Skin of body (tissue), 1 donor: ENCODE measurements at regions not wholly inside any gene's neighbourhood (a gene's known extent, or its start where the extent isn't known, plus 50 kb on each side); places are given as distances from the start of the nearest gene placed in this dataset.
"Not testable (repeated sequence)": the region's sequence is repeated elsewhere in the genome, so short reads cannot be mapped to it uniquely, and the experiment has no call there.

Experiments used
- DNase-seq: peaks from one replicate; lab custom pipeline; 2025; lab: John Stamatoyannopoulos, UW

DNA sequence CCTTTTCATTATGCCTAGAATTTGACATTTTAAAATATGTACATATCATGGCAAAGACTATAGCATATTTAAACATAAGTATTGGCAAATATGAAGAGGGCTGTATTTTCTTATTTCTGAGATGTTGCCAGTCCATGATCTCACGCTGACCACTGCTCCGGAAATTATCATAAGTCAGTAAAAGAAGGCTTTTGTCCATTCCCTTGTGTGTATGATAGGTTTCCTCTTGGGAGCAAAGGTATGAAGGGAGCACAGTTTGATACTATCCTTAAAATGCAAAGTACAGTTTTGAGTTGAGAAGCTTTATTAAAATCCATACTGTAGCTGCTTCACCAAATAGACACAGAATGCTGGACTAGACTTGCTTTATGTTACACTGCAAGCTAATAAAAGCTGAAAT lies 52.6 kb upstream of the AGA start:
- DNase-seq, result no peak

DNA sequence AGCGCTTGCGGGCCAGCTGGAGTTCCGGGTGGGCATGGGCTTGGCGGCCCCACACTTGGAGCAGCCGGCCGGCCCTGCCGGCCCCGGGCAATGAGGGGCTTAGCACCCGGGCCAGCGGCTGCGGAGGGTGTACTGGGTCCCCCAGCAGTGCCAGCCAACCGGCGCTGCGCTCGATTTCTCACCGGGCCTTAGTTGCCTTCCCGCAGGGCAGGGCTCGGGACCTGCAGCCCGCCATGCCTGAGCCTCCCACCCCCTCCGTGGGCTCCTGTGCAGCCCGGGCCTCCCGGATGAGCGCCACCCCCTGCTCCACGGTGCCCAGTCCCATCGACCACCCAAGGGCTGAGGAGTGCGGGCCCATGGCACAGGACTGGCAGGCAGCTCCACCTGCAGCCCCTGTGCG lies 53.4 kb upstream of the AGA start:
- DNase-seq, result not testable (repeated sequence)

DNA sequence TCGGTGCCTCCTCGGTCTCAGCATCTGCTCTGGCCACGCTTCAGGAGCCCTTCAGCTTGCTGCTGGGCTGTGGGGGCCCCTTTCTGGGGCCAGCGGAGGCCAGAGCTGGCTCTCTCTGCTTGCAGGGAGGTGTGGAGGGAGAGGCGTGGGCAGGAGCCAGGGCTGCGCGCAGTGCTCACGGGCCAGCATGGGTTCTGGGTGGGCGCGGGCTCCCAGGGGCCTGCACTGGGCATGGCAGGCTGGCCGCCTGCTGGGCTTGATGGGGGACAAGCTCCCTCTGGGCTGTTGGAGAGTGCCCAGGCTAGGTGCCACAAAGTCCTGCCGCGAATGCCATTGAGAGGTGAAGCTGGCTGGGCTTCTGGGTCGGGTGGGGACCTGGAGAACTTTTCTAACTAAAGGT lies 57.3 kb upstream of the AGA start:
- no peak for DNase-seq

DNA sequence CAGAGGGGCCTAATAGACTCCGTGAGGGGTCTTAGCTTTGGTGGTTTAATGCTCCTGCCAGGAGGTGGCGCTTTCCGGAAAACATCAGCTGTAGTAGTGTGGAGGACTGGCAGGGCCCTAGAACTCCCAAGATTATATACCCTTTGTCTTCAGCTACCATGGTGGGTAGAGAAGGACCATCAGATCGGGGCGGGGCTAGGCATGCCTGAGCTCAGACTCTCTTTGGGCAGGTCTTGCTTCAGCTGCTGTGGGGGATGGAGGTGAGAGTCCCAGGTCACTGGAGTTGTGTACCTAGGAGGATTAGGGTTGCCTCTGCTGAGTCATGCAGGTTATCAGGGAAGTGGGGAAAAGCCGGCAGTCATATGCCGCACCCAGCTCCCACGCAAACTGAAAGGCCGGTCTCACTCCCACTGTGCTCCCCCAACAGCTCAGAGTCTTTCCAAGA lies 63.0 kb upstream of the AGA start:
- DNase-seq, result no peak

DNA sequence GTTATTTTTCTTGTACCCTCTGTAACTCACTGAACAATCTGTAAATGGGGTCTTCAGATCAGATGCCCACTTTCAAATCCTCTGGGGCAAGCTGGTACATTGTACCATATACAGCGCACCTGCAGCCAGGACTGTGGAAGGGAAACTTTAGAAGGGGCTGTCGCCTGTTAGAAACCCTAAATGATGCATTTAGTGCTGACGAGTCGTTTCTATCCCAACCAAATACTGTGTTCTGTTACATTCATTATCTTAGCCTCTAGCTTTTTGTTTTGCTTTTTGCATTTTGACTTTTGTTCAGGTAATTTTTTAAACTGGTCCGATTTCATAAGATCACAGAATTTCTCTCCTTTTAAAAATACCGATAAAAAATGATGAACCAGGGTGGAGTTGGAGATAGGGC lies 66.4 kb upstream of the AGA start:
- no peak for DNase-seq

DNA sequence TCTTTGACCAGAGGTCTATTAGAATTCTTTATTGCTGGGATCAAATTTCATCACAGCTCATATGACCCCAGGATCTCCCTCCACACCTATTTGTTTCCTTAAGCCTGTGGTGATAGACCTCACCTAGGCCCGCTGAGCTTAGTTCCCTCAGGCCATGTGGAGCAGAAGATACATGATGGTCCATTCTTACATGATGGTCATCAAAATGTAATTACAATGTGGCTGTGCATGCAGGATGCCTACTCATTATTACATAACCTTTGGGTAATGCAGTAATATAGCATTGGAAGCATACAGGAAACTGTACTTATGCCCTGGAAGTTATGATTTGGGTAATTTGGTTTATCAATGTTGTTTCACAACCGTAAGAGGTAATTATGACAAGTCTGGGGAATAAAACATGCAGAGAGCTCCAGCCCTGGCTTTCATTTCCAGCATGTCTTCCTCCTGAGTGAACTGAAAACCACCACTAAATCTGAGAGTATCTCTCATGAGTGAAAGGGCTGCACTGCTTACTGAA lies 67.0 kb upstream of the AGA start:
- DNase-seq, result no peak

DNA sequence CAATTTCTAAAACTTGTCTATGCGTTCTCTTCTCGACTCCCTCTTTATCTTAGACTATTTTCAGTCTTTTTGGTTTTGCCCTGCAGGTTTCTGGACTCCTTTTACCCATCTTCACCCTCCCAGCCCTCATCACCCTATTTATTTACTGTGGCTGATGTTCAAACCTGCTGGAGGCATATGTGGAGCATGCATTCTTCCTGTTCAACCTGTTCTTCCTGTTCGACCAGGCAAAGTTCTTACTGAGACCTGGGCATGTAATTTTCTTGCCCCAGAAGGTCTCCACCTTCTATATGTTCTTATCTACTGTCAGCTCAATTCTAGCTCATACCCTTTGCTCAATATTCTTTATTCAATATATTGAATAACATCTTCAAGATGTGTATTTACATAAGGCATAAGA lies 69.4 kb upstream of the AGA start:
- DNase-seq, result no peak

DNA sequence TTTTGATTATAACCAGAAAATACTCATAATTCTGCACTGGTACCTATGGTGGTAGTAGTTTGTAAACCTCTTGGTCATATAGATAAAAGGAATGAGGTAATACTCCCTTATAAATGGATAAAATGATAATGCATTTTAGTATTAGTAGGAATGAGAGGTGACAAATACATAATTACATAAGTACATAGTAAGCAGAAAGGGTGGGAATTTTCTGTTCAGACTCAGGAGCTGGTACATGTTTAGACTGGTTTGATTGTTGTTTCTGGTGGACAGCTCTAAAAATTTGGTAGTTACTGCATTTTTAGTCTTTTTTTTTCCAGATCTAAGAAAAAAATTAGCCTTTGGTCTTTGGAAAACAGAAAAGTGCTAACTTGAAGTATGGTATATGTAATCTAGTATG lies 70.4 kb upstream of the AGA start:
- no peak for DNase-seq

DNA sequence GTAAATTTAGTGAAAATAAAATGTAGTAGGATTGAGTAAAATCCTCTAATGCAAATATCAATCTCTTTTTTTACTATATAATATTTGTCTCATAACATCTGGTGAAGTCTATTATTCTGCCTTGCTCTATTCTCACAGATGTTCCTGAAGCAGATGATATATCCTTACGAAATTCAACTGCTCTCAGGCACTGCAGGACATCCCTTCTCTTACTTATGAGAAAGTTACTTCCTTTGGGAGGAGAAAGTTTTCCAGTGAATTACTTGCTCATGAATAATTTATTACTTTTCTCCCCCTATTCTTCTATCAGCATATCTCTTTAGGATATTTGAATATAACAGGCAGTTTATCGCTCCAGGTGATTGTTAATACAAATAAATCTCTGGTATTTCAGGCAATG lies 75.6 kb upstream of the AGA start:
- no peak for DNase-seq

DNA sequence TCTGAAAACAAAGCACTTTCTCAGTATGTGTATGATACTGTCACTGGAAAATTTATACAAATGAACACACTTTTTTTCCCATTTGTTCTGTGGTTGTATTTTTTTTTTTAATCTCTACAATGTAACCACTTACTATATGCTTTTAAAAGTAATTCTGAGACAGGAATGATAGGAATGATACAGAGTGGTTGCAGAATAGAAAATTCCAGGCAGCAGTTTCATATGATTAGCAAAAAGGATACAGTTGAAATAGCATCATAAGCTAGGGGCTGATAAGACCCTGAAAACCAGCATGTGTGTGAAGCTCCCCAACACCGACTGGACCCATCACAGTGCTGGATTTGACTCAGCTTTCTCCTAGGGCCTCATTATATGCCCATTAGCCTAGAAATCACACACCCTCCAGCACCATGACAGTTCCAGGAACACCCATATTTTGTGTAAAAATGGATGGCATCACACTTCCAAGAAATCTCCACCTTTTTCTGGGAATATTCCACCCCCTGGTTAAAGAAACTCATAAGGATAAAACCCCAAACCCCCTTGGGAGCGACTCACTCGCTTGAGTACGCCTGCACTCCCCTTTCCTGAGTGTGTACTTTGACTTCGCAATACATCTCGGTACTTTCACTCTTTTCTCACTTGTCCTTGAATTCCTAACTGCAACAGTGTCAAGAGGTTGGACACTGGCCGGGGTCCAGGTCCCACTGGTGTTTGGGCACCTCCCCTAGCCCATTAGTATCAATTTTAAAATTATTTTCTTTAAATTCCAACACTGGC lies 77.4 kb upstream of the AGA start:
- no peak for DNase-seq

DNA sequence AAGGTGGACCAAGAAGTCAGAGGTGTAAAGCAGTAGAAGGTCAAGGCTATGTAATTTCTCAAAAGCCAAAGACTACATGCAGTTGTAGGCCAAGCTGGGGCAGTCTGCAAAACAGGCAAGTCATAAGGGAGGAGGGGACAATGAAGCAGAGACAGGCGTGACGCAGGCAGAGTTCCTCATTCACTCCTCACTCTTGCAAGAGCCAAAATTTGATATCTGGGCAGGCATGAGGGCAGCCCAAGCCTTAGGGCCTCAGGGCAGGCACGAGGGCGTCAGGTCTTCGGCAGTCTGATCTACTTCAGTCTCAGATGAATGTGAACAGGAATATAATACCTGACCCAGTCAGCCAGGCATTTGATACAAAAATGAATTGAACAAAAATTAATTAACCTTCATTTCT lies 86.4 kb upstream of the AGA start:
- no peak for DNase-seq

DNA sequence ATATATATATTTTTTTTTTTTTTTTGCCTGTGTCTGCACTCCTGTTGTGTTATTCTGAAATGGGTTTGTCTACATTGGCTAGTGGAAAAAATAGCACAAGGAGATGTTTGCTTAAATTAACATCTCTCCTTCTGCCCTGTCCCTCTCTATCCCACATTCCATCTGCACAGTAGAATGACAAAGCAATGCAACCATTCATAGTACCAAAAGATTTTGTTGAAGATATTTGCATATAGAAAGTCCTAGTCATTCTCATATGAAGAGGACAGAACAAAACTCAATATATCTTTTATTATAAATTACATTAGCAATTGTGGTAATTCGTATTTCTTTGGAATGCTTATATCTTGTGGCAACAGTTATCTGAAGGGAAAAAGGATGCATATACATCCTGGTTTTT lies 88.3 kb upstream of the AGA start:
- no peak for DNase-seq

DNA sequence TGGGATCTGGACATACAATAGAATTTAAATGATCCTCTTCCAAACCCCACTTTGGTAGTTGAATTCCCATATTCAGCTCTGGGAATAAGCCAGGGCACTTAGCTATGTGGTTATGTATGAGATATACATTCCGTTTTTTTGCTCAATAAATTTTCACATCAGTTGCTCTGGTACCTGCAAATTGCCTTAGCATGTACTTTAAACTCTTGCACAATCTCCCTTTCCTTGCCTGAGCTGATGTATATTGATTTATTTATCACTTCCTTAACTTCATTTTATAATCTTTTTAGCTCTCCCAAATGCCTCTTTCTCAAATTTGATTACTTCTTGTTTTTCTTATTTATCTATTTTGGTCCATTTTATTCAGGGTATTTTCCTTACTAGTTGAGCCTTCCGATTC lies 90.1 kb upstream of the AGA start:
- no peak for DNase-seq

DNA sequence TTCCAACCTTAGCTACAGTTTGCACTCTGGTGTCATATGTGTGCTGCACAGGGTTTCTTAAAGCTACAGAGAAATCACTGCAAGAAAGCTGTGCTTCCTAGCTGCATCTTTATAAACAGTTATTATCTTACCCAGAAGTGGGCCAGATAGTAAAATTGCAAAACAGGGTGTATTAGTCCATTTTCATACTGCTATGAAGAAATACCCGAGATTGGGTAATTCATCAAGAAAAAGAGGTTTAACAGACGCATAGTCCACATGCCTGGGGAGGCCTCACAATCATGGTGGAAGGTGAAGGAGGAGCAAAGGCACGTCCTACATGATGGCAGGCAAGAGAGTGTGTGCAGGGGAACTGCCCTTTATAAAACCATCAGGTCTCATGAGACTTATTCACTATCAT lies 92.6 kb upstream of the AGA start:
- not testable (repeated sequence) for DNase-seq

DNA sequence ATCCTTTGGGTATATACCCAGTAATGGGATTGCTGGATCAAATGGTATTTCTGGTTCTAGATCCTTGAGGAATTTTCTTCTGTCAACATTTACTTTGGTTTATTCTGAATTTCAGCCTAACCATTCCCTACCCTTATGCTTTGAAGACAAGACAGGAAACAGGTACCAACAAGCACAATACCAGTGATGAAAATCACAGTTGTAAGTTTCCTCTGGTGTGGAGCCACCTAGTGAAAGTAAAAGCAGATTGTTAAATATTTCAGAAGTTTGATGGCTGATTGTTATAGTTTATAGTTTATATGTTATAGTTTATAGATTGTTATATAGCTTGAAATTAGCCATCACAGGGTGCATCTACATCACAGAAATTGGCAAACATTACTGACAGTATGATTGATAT lies 104.5 kb upstream of the AGA start:
- no peak for DNase-seq

DNA sequence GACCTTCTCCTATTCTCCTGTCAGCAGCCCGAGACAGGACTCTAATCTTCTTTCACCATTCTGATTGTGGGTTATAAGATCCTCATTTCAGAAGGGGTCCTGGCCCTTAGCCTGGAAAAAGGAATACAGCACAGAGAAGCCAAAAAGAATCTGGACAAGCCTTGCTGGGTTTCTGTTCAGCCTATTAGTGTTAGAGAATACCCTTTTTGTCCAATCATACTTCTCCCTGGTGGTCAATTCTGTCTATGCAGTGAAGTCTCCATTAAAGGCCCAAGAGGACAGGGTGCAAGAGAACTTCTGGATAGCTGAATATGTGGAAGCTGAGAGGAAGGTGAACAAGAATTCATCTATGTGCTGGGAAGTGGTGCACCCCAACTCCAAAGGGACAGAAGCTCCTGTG lies 105.7 kb upstream of the AGA start:
- no peak for DNase-seq

DNA sequence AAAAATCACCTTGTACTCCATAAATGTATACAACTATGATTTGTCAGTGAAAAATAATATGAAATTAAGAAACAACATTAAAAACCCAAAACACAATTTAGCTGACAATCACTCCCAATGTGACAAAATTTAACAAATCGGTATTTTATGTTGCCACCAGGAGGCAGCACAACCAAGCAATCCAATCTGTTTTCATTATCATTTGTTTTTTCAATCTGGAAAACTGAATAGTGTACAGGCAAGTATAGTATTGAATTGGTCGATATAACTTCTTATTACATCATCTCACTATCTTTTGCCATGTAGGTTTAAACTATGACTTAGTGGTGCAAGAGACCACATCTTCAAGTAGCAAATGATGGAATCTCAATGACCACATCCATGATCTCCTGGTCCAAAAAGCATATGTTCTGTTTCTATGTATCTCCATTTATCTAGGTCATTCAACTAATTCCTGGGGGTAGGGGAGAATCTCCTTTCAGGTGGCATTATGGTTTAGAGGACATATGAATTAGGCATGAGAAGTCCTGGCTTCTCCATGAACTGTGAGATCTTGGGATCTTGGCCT lies 112.9 kb upstream of the AGA start:
- DNase-seq, result no peak

DNA sequence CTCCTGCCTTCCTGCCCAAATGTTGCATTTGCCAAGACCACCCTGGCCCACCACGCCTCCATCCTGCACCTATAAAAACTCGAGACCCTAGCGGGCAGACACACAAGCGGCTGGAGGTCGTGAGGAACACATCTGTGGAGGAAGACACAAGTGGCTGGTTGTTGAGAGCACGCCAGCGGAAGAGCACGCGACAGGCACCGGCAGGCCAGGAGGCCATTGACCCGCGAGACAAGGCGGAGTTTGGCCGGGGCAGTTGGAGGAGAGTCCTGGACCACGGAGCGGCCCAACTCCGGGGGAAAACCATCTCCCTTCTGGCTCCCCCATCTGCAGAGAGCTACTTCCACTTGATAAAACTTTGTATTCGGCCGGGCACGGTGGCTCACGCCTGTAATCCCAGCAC lies 115.2 kb upstream of the AGA start:
- no peak for DNase-seq

DNA sequence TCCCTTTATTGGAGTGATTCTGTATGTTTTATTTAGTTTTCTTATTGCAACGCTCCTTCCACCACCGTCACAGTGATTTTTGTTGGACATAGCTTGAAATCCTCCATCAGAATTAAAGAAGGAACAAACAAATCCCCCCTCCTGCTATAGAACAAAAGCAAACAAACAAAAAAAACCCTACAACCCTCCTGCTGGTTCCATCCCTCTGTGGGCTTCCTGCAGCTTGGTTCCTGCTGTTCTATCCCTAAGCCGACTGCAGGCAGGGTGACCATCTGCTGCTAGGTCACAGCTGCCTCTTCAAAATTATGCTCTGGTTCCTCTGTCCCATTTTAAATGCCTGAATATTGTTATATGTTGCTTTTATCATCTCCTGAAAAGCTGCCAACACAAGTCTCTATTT lies 116.8 kb upstream of the AGA start:
- DNase-seq, result no peak

DNA sequence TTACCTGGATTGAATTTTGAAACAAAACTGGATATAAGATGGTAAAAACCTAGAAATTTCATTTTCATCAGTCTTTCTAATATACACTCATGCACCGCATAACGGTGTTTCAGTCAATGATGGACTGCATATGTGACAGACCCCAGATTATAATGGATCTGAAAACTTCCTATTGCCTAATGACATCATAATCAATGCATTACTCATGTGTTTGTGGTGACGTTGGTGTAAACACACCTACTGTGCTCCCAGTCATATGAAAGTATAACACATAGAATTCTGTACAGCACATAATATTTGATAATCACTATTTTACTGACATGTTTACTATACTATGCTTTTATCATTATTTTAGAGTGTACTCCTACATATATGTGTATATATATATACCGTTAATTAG lies 119.9 kb upstream of the AGA start:
- DNase-seq, result no peak

DNA sequence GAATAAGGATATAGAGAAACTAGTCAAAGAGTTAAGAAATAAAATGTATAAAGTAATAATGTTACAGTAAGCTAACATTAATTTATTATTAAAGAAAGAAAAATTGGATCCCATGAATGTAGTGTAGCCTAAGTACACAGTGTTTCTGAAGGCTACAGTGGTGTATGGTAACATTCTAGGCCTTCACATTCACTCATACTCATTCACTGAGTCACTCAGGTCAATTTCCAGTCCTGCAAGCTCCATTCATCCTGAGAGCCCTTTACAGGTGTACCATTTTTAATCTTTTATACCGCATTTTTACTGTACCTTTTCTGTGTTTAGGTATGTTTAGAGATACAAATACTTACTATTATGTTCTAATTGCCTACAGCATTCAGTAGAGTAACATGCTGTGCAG lies 120.6 kb upstream of the AGA start:
- no peak for DNase-seq

DNA sequence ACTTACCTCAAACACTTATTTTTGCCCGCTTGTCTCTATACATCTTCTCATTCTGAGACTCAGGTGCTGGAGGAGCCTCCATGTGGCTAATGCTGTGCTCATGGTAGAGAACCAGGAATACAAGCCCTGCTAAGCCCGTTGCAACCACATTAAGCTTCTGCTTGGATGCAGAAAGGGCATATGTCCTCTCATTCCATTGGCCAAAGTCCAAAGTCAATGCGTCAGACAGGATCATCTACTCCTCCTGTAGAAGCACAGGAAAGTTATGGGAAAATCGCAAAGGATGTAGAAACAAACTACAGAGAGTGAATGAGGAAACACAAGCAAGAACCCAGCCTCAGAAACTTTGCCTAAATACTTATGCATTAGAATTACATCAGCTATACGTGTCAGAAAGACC lies 124.5 kb upstream of the AGA start:
- no peak for DNase-seq

DNA sequence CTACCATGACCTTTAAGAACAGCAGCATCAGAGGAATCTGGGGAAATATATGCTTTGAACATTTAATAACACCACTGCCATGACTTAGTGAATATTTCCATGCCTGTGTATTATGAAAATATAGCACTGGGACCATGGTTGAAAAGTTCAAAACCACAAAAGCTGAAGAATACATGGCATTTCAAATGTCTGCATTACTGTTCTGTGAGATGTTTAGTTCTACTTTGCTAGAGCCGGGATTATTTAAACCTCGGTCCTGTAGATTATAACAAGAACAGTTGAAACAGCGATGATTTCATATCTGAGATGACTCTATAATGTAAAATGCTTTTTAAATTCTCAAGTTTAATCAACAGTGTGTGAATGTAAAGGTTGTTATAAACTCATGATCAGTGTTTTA lies 126.7 kb upstream of the AGA start:
- DNase-seq, result no peak
